Endodermal cell (in vitro differentiated cells): ENCODE measurements at regions not wholly inside any gene's neighbourhood (a gene's known extent, or its start where the extent isn't known, plus 50 kb on each side); places are given as distances from the start of the nearest gene placed in this dataset.

Source experiments
- DNase-seq: peaks from one replicate; pipeline ENCODE4 v3.0.0-alpha.2; 2017
- H3K27ac ChIP-seq: 2 replicates; pipeline ENCODE4 v1.5.1; 2013; ENCODE audit warnings: mild to moderate bottlenecking, low read depth, low read length, moderate library complexity
- H3K27me3 ChIP-seq: 2 replicates; pipeline ENCODE4 v1.6.1; 2013; ENCODE audit warnings: mild to moderate bottlenecking, low read length, moderate library complexity; ENCODE audit not compliant: insufficient read depth, control insufficient read depth, poor library complexity, severe bottlenecking
- H3K36me3 ChIP-seq: 2 replicates; pipeline ENCODE4 v1.7.0; 2013; ENCODE audit warnings: mild to moderate bottlenecking, low read length, moderate library complexity; ENCODE audit not compliant: control insufficient read depth, insufficient read depth
- H3K4me1 ChIP-seq: one replicate; pipeline ENCODE4 v1.7.0; 2013; ENCODE audit warnings: low read length; ENCODE audit not compliant: control insufficient read depth, insufficient read depth
- H3K4me3 ChIP-seq: 2 replicates; pipeline ENCODE4 v1.5.1; 2013; ENCODE audit warnings: mild to moderate bottlenecking, low read length, moderate library complexity
- H3K9ac ChIP-seq: 2 replicates; pipeline ENCODE4 v1.6.1; 2013; ENCODE audit warnings: mild to moderate bottlenecking, low read length, moderate library complexity; ENCODE audit not compliant: poor library complexity, severe bottlenecking; ENCODE audit errors: extremely low read depth
- H3K9me3 ChIP-seq: 2 replicates; pipeline ENCODE4 v1.6.1; 2013; ENCODE audit warnings: mild to moderate bottlenecking, low read length, moderate library complexity; ENCODE audit not compliant: control insufficient read depth
- H3K27ac Mint-ChIP-seq: 2 replicates; pipeline ENCODE4 v1.8.0; 2020; ENCODE audit warnings: mixed read lengths
- H3K27me3 Mint-ChIP-seq: 2 replicates; pipeline ENCODE4 v1.8.0; 2021; ENCODE audit warnings: mild to moderate bottlenecking, mixed read lengths; ENCODE audit not compliant: insufficient read depth
- H3K36me3 Mint-ChIP-seq: 2 replicates; pipeline ENCODE4 v1.8.0; 2020; ENCODE audit warnings: low read depth, mixed read lengths
- H3K4me1 Mint-ChIP-seq: 2 replicates; pipeline ENCODE4 v1.8.0; 2020; ENCODE audit warnings: mixed read lengths
- H3K4me3 Mint-ChIP-seq: 2 replicates; pipeline ENCODE4 v1.8.0; 2020; ENCODE audit warnings: mild to moderate bottlenecking, moderate library complexity, mixed read lengths
- H3K9me3 Mint-ChIP-seq: 2 replicates; pipeline ENCODE4 v1.8.0; 2020; ENCODE audit warnings: mild to moderate bottlenecking, mixed read lengths
- whole genome bisulfite sequencing, 2 experiments: methylation state at CpG; one replicate each; pipeline versions ENCODE4 v1.1.5 to v1.1.7; 2013; ENCODE audit warnings: missing lambda C conversion rate in 2 of 2, mixed read lengths in 1 of 2; ENCODE audit not compliant: insufficient coverage in 1 of 2, insufficient read length in 1 of 2; 5-methylcytosine and 5-hydroxymethylcytosine counted together
- TF ChIP-seq, protein P1 (sequence below): fragments of 200-600 bp; sonication (generic); conservative IDR thresholded peaks from 2 replicates; pipeline ENCODE4 v1.5.0; 2021; ENCODE audit warnings: antibody characterized with exemption, mild to moderate bottlenecking

DNA sequence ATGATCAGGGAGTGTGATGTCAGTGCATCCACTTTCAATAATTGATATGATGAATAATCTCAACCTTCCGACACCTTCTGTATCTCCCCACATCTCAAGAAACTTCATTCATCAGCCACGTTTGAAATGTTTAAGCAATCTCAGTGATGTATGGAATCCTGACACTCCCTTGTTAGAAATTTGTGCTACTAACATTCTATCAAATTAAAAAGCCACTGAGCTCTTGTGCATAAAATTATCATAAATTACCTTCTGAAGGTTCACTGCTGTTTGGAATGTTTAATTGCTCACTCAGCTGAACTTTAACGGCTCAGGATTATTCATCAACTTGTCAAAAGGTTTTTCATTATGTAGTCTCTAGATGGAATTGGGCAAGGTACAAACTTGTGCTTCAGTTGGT lies 108.4 kb upstream of the DPH6 start:
- Histone ChIP-seq H3K9ac (no peak overlapping the region), H3K4me3 (no peak overlapping the region), H3K9me3 (no peaks in the 10 kb centered on the region), H3K36me3 (no peaks in the 10 kb centered on the region), H3K27me3 (no peaks in the 10 kb centered on the region), H3K27ac (no peak overlapping the region), H3K4me1 (no peaks in the 10 kb centered on the region)
- H3K36me3 Mint-ChIP-seq, result no peaks in the 10 kb centered on the region
- TF ChIP-seq, protein P1, sequence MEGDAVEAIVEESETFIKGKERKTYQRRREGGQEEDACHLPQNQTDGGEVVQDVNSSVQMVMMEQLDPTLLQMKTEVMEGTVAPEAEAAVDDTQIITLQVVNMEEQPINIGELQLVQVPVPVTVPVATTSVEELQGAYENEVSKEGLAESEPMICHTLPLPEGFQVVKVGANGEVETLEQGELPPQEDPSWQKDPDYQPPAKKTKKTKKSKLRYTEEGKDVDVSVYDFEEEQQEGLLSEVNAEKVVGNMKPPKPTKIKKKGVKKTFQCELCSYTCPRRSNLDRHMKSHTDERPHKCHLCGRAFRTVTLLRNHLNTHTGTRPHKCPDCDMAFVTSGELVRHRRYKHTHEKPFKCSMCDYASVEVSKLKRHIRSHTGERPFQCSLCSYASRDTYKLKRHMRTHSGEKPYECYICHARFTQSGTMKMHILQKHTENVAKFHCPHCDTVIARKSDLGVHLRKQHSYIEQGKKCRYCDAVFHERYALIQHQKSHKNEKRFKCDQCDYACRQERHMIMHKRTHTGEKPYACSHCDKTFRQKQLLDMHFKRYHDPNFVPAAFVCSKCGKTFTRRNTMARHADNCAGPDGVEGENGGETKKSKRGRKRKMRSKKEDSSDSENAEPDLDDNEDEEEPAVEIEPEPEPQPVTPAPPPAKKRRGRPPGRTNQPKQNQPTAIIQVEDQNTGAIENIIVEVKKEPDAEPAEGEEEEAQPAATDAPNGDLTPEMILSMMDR, result no peak
- H3K4me1 Mint-ChIP-seq, result peaks cover 6% of the 10 kb centered on the region
- peaks cover 10% of the 10 kb centered on the region for H3K9me3 Mint-ChIP-seq
- no peak overlapping the region for H3K27ac Mint-ChIP-seq
- no peak overlapping the region for H3K4me3 Mint-ChIP-seq
- 93 to 100% methylated on average over 3 of the region's 3 CpGs for WGBS, 2 experiments
- no peaks in the 10 kb centered on the region for H3K27me3 Mint-ChIP-seq
- no peak for DNase-seq

DNA sequence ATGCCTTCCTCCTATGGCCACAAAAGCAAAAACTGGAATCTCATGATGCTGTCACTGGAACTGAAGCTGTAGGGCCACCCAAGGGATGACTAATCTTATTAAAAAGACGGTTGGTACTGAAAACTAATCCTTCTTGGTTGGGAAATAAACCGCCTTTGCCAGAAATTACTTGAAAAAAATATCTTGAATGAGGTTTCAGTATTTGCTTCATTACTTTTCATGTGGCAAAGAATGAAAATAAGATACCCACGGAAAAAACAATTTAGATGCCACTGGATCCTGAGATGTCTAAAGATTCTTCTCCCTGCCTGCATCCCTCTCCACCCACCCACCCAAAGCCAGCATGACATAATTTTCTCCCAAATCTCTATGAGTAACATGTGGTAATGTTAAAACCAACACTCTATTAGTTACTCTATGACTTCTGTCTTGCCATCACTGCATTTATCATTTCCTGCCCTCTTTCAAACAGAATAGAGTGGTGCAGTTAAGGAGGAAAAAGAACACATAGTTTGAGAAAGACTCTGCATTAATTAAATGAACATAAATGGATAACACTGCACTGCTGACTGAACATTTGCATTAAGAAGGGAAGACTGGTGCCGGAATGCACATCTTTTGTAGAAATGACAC lies 111.8 kb upstream of the DPH6 start:
- Histone ChIP-seq H3K27ac (no peak overlapping the region), H3K27me3 (no peaks in the 10 kb centered on the region)
- H3K27me3 Mint-ChIP-seq, result no peaks in the 10 kb centered on the region

DNA sequence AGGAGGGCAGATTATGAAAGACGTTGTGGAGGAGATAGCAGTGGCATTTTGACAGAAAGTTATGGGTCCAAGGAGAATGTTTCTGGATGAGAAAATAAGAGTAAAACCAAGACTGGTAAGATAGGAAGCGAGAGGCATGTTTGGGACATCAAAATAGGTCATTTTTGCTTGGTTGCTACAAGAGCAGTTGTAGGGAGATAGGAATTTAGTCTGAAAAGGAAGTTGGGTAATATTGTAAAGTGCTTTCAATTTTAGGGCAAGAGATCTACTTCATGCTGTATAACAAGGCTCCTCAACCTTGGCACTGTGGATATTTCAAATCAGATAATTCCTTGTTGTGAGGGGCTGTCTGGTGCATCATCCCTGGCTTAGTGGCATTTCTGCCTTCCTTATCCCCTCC lies 118.0 kb upstream of the DPH6 start:
- Histone ChIP-seq H3K9me3 (no peaks in the 10 kb centered on the region), H3K9ac (no peak overlapping the region), H3K27ac (no peak overlapping the region), H3K4me1 (peaks cover 7% of the 10 kb centered on the region), H3K36me3 (no peaks in the 10 kb centered on the region), H3K4me3 (no peak overlapping the region), H3K27me3 (no peaks in the 10 kb centered on the region)
- Mint-ChIP-seq H3K36me3 (no peaks in the 10 kb centered on the region), H3K27ac (no peak overlapping the region), H3K27me3 (peaks cover 10% of the 10 kb centered on the region), H3K4me3 (no peak overlapping the region), H3K4me1 (peaks cover 11% of the 10 kb centered on the region), H3K9me3 (no peaks in the 10 kb centered on the region)
- TF ChIP-seq, protein P1, result no peak
- DNase-seq, result no peak
- 92 to 100% methylated on average over 2 of the region's 2 CpGs for WGBS, 2 experiments

More for the DNA sequence above, 111.8 kb upstream of the DPH6 start:
- no peaks in the 10 kb centered on the region for H3K36me3 Mint-ChIP-seq
- no peaks in the 10 kb centered on the region for H3K4me1 Mint-ChIP-seq
- no peaks in the 10 kb centered on the region for H3K4me1 ChIP-seq
- no peak overlapping the region for H3K27ac Mint-ChIP-seq
- H3K36me3 ChIP-seq, result no peaks in the 10 kb centered on the region
- DNase-seq, result no peak
- WGBS, 2 experiments, result 44 to 63% methylated on average over 3 to 4 of the region's 4 CpGs
- peaks cover 10% of the 10 kb centered on the region for H3K9me3 Mint-ChIP-seq
- no peak overlapping the region for H3K4me3 ChIP-seq
- no peak overlapping the region for H3K4me3 Mint-ChIP-seq
- TF ChIP-seq, protein P1, result no peak
- no peak overlapping the region for H3K9ac ChIP-seq
- H3K9me3 ChIP-seq, result no peaks in the 10 kb centered on the region
